Jurkat, Clone E6-1 (cell line): ENCODE measurements at regions not wholly inside any gene's neighbourhood (a gene's known extent, or its start where the extent isn't known, plus 50 kb on each side); places are given as distances from the start of the nearest gene placed in this dataset.

Experiments used
- DNase-seq: peaks from one replicate; pipeline ENCODE4 v3.0.0-alpha.2; 2011; ENCODE audit warnings: low read depth, low spot score
- H3K4me3 ChIP-seq: 2 replicates; pipeline ENCODE4 v1.5.1; 2011; ENCODE audit warnings: mild to moderate bottlenecking, low read length, control low read depth, moderate library complexity

DNA sequence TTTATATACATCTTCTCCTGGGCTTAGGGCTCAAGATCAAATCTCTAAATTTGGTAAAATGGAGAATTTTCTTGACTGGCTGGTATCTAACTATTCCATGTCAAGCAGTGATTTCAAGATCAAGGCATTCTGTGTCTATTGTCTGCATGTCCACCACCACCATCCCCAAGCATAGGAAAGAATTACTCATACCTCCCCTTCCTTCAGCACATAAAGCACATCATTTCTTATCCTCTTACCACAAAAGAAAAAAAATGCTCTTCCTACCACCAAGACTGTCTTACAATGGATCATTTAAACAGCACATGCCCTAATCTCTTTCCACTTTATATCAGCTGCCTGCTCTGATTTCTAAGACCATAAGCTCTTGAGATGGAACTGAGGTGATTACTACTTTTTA is 470.5 kb upstream of the THBS1 start:
- DNase-seq: no peak
- no peak overlapping the region for H3K4me3 ChIP-seq

DNA sequence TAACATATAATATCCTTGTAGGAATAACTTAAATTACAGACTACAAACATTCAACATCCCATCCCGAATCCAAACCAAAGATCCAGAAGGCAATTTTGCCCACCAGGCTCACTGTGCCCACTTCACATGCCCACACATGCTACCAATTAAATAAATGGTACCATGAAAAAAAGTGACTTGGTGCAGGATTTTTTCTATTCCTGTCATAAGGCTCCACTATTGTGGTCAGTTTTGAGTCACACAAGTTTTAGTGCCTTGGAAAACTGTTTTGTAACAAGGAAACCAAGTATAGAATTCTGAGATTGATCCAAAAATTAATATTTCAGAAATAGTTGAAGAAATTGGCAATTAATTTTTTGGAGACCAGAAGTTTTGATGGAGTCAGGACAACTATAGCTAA is 470.1 kb upstream of the THBS1 start:
- no peak for DNase-seq
- H3K4me3 ChIP-seq: no peak overlapping the region

GRCh38 chr15:39113741-39114140 is 467.1 kb upstream of the THBS1 start:
- no peak overlapping the region for H3K4me3 ChIP-seq
- no peak for DNase-seq

GRCh38 chr15:39114690-39115378 is 466.0 kb upstream of the THBS1 start:
- DNase-seq: no peak
- H3K4me3 ChIP-seq: no peak overlapping the region

DNA sequence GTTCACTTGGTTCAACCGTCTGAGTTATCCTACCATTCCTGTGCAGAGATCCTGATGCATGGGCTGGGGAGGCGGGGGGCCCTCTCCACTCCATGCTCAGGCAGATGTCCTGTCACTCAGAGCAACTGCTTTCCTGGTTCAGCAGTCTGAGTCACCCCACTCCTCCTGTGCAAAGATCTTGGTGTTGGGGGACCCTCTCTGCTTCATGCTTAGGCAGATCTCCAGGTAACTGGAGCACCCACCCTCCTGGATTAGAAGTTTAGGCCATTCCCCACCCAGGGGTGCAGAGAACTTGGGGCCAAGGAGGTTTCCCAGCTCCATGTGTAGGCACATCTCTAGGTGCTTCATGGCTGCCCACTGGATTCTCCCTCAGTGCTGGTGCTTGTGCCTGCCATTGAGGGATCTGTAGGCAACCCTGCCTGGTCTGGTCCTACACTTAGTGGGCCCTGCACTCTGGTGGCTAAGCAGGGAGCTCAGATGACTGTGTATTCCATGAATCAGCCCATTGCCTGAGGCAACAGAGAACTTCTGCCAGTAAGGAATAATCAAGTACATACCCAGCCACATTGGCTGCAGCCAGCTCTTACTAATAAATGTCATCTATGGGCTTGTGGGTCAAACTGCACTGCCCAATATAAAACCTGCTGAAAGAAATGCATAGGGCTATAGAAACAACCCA is 465.4 kb upstream of the THBS1 start:
- no peak overlapping the region for H3K4me3 ChIP-seq
- no peak for DNase-seq

DNA sequence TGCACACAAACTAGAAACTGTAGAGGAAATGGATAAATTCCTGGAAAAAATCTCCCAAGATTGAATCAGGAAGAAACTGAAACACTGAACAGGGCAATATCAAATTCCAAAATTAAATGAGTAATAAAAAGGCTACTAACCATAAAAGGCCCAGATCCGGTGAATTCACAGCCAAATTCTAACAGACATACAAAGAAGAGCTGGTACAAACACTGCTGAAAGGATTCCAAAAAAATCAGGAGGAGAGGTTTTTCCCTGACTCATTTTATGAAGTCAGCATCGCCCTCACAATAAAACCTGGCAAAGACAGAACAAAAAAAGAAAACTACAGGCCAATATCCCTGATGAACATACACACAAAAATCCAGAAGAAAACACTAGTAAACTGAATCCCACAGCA is 462.4 kb upstream of the THBS1 start:
- no peak for DNase-seq
- H3K4me3 ChIP-seq: no peak overlapping the region

GRCh38 chr15:39124155-39124552 is 456.7 kb upstream of the THBS1 start:
- H3K4me3 ChIP-seq: no peak overlapping the region
- no peak for DNase-seq

DNA sequence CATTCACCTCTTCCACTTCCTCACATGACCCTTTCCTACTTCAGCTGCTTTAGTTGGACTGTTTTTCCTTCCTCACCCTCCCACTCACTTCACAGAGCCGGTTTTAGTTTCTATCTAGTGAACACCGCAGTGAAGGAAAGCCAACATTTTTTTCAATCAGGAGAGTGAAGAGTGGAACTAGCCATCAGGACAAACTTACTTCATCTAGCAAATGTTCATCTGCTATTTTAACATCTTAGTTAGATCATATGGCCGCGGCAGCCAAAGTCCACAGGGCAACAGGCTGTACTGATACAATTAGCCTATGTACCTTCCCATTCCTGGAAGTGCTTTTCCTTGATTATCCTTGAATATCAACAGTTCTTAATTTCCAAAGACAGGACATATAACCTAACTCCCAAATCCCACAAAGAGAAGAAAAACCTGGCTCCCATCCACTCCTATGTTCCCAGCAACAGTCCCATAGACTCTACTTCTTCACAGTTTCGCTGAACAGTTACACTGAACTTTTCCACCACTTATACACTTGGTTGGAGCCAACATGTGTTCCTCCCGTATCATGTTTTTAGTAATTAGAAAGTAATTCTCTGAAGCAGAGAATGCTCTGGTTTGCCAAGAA is 456.2 kb upstream of the THBS1 start:
- DNase-seq: no peak

DNA sequence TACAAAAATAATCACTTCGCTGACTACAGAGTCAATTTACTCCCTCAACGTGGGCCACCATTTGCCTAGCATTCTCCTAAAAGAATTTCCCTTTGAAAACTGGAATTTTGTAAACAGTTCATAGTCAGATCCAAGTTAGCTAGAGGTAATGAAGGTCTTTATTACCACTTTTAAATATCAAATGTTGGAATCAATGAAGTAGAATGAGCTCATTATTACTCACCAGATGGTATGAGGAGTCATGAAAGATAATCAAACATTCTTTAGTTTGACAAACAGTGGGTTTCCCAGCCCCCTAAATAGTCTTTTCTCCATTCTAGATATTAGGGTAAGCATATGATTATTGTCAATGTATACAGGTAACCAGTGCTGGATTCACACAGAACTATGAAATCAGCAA is 455.7 kb upstream of the THBS1 start:
- no peak for DNase-seq

More for the DNA sequence above, 456.2 kb upstream of the THBS1 start:
- H3K4me3 ChIP-seq: no peak overlapping the region

DNA sequence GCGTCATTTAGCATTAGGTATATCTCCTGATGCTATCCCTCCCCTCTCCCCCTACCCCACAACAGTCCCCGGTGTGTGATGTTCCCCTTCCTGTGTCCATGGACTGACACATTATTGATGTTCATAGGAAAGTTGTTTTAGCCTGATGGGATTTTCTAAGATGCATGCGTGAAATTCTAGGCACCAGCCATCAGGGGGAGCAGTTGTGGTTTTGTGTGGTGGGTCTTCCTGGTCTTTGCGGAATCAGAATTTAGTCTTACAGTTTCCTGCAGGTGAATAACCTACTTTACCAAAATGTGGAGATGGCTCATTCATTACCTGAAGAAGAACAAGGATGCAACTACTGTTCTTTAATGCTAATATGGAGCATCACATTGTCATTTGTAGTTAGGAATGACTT is 455.0 kb upstream of the THBS1 start:
- H3K4me3 ChIP-seq: no peak overlapping the region
- DNase-seq: peak; percentile 62

More for the DNA sequence above, 455.7 kb upstream of the THBS1 start:
- H3K4me3 ChIP-seq: no peak overlapping the region

DNA sequence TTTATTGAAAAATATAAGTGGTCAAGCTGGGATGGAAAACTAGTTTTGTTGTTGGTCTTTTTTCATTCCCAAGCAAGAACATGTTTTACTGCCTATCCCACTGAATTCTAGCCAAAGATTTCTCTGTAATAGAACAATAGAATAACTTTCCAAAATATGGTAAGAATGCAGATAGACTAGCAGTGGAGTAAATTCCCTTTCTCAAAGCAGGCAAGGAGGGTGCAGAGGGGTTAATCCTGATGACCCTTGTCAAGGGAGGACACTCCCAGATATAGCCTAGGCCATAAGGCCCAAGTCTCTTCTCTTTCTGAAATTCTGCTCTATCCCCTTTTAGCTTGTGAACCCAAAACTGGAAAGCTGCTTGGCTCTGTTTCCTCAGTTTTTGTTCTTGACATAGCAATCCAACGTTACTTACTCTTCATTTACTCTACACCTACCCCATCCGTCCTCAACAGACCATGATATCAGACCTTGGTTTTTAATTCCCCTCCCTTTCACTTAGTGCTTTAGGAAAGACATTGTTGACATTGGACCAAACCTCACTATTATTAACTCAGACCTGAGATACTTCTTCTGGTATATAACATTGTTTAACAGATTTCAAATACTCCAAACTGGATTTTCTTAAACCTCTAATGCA is 453.6 kb upstream of the THBS1 start:
- H3K4me3 ChIP-seq: no peak overlapping the region
- DNase-seq: no peak

DNA sequence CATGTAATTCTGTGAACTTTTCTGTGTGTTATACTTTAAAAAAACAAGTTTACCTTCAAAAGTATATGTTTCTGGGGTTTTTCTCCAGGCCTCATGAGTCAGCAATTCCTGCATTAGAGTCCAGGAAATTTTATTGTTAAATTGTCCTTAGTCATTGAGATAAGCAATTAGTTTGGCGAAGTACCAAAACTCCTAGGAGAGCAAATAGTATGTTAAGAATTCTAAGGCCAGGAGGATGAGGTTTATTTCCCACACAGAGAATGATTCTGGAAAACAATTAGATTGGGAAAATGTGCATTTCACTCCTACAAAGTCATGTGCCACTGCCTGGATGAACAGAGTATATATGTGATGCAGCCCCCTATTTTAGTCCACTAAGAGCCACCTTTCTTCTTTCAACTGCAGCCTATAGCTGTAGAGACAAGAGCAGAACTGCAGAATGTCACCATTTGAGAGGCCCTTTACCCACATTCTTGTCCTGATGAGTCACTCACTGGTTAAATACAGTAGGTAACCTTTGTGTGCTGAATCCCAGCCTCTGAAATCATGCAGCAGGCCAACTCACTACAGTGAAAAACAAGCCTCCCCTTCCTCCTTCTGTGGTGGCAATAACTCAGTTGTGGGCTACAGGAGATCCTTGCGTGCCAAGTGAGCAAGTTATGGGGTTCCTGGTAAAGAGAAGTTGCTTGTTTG is 452.8 kb upstream of the THBS1 start:
- DNase-seq: no peak
- H3K4me3 ChIP-seq: no peak overlapping the region

- H3K4me3 ChIP-seq: no peak overlapping the region
- no peak for DNase-seq
These were observed 452.1 kb upstream of the THBS1 start for GRCh38 chr15:39128746-39129145.

GRCh38 chr15:39130556-39131379 is 450.1 kb upstream of the THBS1 start:
- no peak for DNase-seq
- H3K4me3 ChIP-seq: no peak overlapping the region

- DNase-seq: no peak
- no peak overlapping the region for H3K4me3 ChIP-seq
These were observed 449.3 kb upstream of the THBS1 start for GRCh38 chr15:39131609-39132008.

GRCh38 chr15:39132070-39132469 is 448.8 kb upstream of the THBS1 start:
- no peak overlapping the region for H3K4me3 ChIP-seq
- no peak for DNase-seq

DNA sequence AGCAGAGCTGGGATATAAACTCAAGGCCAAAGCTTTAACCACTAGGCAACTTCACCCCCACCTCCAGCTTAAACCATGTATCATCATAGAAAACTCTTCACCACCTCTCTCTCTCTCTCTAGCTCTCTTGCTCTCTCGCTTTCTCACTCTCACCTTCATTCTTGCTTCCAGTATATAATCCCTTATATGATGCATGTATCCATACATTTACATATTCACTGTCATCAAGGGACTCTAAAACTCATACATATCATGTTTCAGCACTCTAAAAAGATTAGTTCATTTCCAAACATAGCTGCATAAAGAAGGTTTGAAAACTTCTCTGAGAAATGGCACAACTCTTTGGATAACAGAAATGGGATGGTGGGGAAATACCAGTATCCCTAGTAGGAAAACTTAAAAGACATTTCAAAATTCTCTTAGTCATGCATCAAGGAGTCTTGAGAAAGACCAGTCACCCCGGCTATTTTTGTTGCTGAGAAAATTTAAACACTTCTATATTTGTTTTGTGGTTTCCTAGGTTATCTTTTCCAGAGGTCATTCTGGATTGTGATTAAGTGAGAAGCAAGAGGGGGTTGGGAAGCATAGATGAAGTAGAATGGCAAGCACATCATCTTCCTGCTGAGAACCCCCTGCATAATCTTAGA is 447.8 kb upstream of the THBS1 start:
- no peak for DNase-seq
- H3K4me3 ChIP-seq: no peak overlapping the region

DNA sequence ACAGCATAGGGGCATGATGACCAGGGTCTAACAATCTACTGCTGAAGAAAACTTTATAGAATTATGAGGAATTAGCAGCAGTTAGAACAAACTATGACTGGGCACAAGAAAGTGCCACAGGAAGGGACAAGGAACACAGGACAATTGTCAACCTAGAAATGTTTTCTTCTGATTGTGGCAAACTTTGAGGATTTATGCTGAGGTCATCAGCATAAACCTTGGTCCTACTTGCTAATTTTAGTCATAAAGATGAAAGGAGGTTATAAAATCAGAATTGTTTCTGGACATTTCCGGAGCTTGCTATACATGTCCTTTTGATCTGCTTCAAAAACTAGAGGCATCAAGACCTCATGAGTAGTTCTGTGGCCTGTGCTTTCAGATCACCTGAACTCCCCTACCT is 446.6 kb upstream of the THBS1 start:
- DNase-seq: no peak
- no peak overlapping the region for H3K4me3 ChIP-seq
